Suprapubic skin (tissue), 4 donors: ENCODE measurements at regions not wholly inside any gene's neighbourhood (a gene's known extent, or its start where the extent isn't known, plus 50 kb on each side); places are given as distances from the start of the nearest gene placed in this dataset.

Experiments used
- DNase-seq, 2 donors: peaks; one replicate each; pipeline ENCODE4 v3.0.0-alpha.2; 2019; ENCODE audit warnings: low spot score in 2 of 2
- H3K27ac ChIP-seq: fragments of 200-600 bp; sonication (generic); one replicate; pipeline ENCODE4 v1.5.1; 2019
- H3K27me3 ChIP-seq: fragments of 200-600 bp; sonication (generic); one replicate; pipeline ENCODE4 v1.5.1; 2019
- H3K36me3 ChIP-seq: fragments of 200-600 bp; sonication (generic); one replicate; pipeline ENCODE4 v1.5.1; 2019
- H3K4me1 ChIP-seq: fragments of 200-600 bp; sonication (generic); one replicate; pipeline ENCODE4 v1.5.1; 2019
- H3K4me3 ChIP-seq: fragments of 200-600 bp; sonication (generic); one replicate; pipeline ENCODE4 v1.5.1; 2019; ENCODE audit warnings: mild to moderate bottlenecking
- H3K9me3 ChIP-seq: fragments of 200-600 bp; sonication (generic); one replicate; pipeline ENCODE4 v1.5.1; 2019
- EP300 ChIP-seq: sonication (generic); formaldehyde crosslinking; IDR thresholded peaks from one replicate; pipeline ENCODE4 v1.6.1; 2017; ENCODE audit warnings: antibody characterized with exemption
- POLR2A ChIP-seq, 2 donors: fragments of 450-650 bp; IDR thresholded peaks; one replicate each; pipeline ENCODE4 v1.6.1; 2017; ENCODE audit warnings: antibody characterized with exemption in 2 of 2, mild to moderate bottlenecking in 2 of 2, moderate library complexity in 2 of 2
- POLR2AphosphoS5 ChIP-seq, 3 donors: sonication (generic); formaldehyde crosslinking; IDR thresholded peaks; one replicate each; pipeline ENCODE4 v1.6.1; 2017; ENCODE audit warnings: antibody characterized with exemption in 3 of 3
- WGBS: methylation state at CpG from one replicate; pipeline ENCODE4 v1.1.5; 2018; 5-methylcytosine and 5-hydroxymethylcytosine counted together
- TF ChIP-seq, protein P1 (sequence below), 2 donors: fragments of 200-600 bp in 1 of 2; fragments of 450-650 bp in 1 of 2; sonication (generic) in 1 of 2; IDR thresholded peaks; one replicate each; pipeline ENCODE4 v1.5.1; 2016 to 2019; ENCODE audit warnings: antibody characterized with exemption in 2 of 2, mild to moderate bottlenecking in 1 of 2, moderate library complexity in 1 of 2

- no peaks in the 10 kb centered on the region for H3K9me3 ChIP-seq
- no peaks in the 10 kb centered on the region for H3K4me1 ChIP-seq
- H3K4me3 ChIP-seq: no peak overlapping the region
- TF ChIP-seq, protein P1, sequence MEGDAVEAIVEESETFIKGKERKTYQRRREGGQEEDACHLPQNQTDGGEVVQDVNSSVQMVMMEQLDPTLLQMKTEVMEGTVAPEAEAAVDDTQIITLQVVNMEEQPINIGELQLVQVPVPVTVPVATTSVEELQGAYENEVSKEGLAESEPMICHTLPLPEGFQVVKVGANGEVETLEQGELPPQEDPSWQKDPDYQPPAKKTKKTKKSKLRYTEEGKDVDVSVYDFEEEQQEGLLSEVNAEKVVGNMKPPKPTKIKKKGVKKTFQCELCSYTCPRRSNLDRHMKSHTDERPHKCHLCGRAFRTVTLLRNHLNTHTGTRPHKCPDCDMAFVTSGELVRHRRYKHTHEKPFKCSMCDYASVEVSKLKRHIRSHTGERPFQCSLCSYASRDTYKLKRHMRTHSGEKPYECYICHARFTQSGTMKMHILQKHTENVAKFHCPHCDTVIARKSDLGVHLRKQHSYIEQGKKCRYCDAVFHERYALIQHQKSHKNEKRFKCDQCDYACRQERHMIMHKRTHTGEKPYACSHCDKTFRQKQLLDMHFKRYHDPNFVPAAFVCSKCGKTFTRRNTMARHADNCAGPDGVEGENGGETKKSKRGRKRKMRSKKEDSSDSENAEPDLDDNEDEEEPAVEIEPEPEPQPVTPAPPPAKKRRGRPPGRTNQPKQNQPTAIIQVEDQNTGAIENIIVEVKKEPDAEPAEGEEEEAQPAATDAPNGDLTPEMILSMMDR (IDR thresholded peaks at IDR 0.05): no peak
- H3K36me3 ChIP-seq: no peaks in the 10 kb centered on the region
- H3K27me3 ChIP-seq: no peaks in the 10 kb centered on the region
- no peak for DNase-seq
- WGBS: 46% methylated on average over 3 of the region's 3 CpGs
- H3K27ac ChIP-seq: no peak overlapping the region
Measured at GRCh38 chr3:87855616-87856015, 203.2 kb downstream of the CGGBP1 start.

DNA sequence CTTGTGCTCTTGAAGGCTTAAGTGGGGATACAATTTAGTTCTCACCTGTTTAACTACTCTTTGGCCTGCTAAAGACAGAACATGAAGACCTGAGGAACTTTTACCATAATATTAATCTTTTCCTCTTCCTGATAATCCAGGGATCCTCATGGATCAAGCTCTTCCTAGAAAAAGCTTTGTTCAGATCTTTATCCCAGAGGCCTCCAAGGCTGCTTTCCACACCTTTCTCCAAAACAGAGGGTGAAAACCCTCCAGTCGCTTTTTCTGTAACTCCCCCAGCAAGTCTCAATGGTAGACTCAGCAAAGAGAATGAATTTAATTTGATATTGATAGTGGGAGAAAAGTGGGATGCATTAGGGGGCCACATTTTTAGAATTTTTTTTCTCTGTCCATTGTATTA, 203.6 kb downstream of the CGGBP1 start:
- no peak for DNase-seq
- H3K4me1 ChIP-seq: no peaks in the 10 kb centered on the region
- no peaks in the 10 kb centered on the region for H3K9me3 ChIP-seq
- H3K27ac ChIP-seq: no peak overlapping the region
- WGBS: 72% methylated on average over 1 of the region's 1 CpG
- no peak overlapping the region for H3K4me3 ChIP-seq
- H3K27me3 ChIP-seq: no peaks in the 10 kb centered on the region
- TF ChIP-seq POLR2AphosphoS5 (IDR thresholded peaks at IDR 0.05): no peak
- TF ChIP-seq EP300: no peak
- no peak for TF ChIP-seq POLR2A (IDR thresholded peaks at IDR 0.05)
- TF ChIP-seq, protein P1 (IDR thresholded peaks at IDR 0.05): no peak
- H3K36me3 ChIP-seq: no peaks in the 10 kb centered on the region

- DNase-seq: no peak
- no peak overlapping the region for H3K4me3 ChIP-seq
- WGBS: 62% methylated on average over 2 of the region's 2 CpGs
Measured at GRCh38 chr3:87848003-87848402, 210.8 kb downstream of the CGGBP1 start.

DNA sequence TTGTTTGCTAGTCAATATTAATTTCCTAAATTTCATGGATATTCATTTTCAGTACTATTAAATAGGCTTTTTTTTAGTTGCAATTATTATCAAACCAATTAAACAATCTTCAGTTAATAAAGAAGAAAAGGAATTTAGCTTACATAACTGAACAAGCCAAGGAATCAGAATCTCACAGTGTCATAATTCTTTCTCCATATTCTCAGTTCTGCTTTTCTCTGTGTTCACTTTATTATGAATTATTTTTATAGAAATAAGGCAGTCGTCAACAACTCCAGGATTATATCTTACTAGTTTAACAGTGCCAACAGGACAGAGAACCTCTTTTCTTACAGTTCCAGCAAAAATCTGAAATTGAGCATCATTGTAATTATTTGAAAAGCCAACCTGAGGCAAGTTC, 221.7 kb downstream of the CGGBP1 start:
- TF ChIP-seq EP300 (no peak), POLR2A (IDR thresholded peaks at IDR 0.05) (no peak), POLR2AphosphoS5 (IDR thresholded peaks at IDR 0.05) (no peak)
- TF ChIP-seq, protein P1 (IDR thresholded peaks at IDR 0.05): no peak
- 77% methylated on average over 1 of the region's 1 CpG for WGBS
- H3K36me3 ChIP-seq: no peaks in the 10 kb centered on the region
- H3K4me1 ChIP-seq: no peaks in the 10 kb centered on the region
- no peak overlapping the region for H3K27ac ChIP-seq
- no peak for DNase-seq
- H3K9me3 ChIP-seq: peaks cover 4% of the 10 kb centered on the region
- H3K27me3 ChIP-seq: no peaks in the 10 kb centered on the region
- H3K4me3 ChIP-seq: no peak overlapping the region

More at GRCh38 chr3:87848003-87848402, 210.8 kb downstream of the CGGBP1 start:
- no peaks in the 10 kb centered on the region for H3K4me1 ChIP-seq
- TF ChIP-seq POLR2A (IDR thresholded peaks at IDR 0.05) (no peak), EP300 (no peak)
- no peaks in the 10 kb centered on the region for H3K9me3 ChIP-seq
- no peaks in the 10 kb centered on the region for H3K27me3 ChIP-seq
- H3K36me3 ChIP-seq: no peaks in the 10 kb centered on the region
- H3K27ac ChIP-seq: no peak overlapping the region

- no peaks in the 10 kb centered on the region for H3K27me3 ChIP-seq
- H3K9me3 ChIP-seq: peaks cover 4% of the 10 kb centered on the region
- TF ChIP-seq, protein P1 (IDR thresholded peaks at IDR 0.05): no peak
- TF ChIP-seq EP300 (no peak), POLR2A (IDR thresholded peaks at IDR 0.05) (no peak)
- no peak for DNase-seq
- no peaks in the 10 kb centered on the region for H3K36me3 ChIP-seq
- H3K4me3 ChIP-seq: no peak overlapping the region
- no peak overlapping the region for H3K27ac ChIP-seq
- 74% methylated on average over 1 of the region's 1 CpG for WGBS
- H3K4me1 ChIP-seq: no peaks in the 10 kb centered on the region
Measured at GRCh38 chr3:87836026-87836425, 222.8 kb downstream of the CGGBP1 start.

GRCh38 chr3:87835236-87835635, 223.6 kb downstream of the CGGBP1 start:
- WGBS: 82% methylated on average over 4 of the region's 4 CpGs
- Histone ChIP-seq H3K27me3 (no peaks in the 10 kb centered on the region), H3K36me3 (no peaks in the 10 kb centered on the region), H3K4me1 (no peaks in the 10 kb centered on the region), H3K9me3 (peaks cover 4% of the 10 kb centered on the region), H3K27ac (no peak overlapping the region), H3K4me3 (no peak overlapping the region)
- TF ChIP-seq, protein P1 (IDR thresholded peaks at IDR 0.05): no peak
- no peak for TF ChIP-seq POLR2A (IDR thresholded peaks at IDR 0.05)
- no peak for TF ChIP-seq EP300
- TF ChIP-seq POLR2AphosphoS5 (IDR thresholded peaks at IDR 0.05): no peak
- no peak for DNase-seq
